ENCODE measurements at regions not wholly inside any gene's neighbourhood (a gene's known extent, or its start where the extent isn't known, plus 50 kb on each side); places are given as distances from the start of the nearest gene placed in this dataset.

GRCh38 chr3:151548195-151548594, 87.3 kb upstream of the IGSF10 start:
- Histone ChIP-seq H4K20me1 (ENCODE audit: insufficient read depth) (no peaks in the 10 kb centered on the region), H3K9me2 (ENCODE audit: insufficient read depth) (no peaks in the 10 kb centered on the region), H3F3A (ENCODE audit: insufficient read depth) (no peaks in the 10 kb centered on the region), H3K27ac (no peak overlapping the region), H3K9ac (no peak overlapping the region), H3K27me3 (replicated peaks; ENCODE audit: insufficient read depth) (no peaks in the 10 kb centered on the region), H2AFZ (no peak overlapping the region), H3K4me2 (ENCODE audit: unreplicated experiment) (no peak overlapping the region), H3K9me3 (ENCODE audit: low read depth) (no peaks in the 10 kb centered on the region), H3K4me1 (ENCODE audit: insufficient read depth) (no peaks in the 10 kb centered on the region), H3K79me2 (ENCODE audit: insufficient read depth) (no peaks in the 10 kb centered on the region), H3K36me3 (ENCODE audit: low read depth) (no peaks in the 10 kb centered on the region), H3K4me3 (no peak overlapping the region)
- in situ Hi-C loops (cut with MboI): no loop called here
- DNase-seq: no peak
- TF ChIP-seq EZH2 (IDR thresholded peaks at IDR 0.05; ENCODE audit: insufficient read depth, poor library complexity, severe bottlenecking): no peak
- no peak for TF ChIP-seq EZH2phosphoT487 (IDR thresholded peaks at IDR 0.05; ENCODE audit: insufficient read depth, low read depth)
- WGBS, 2 experiments (ENCODE audit: low coverage in 1 of 2, low lambda C conversion rate in 2 of 2, missing lambda C conversion rate in 2 of 2): 96% methylated on average over 2 of the region's 2 CpGs

- in situ Hi-C loops (cut with MboI): no loop called here
These were observed 83.3 kb upstream of the IGSF10 start for GRCh38 chr3:151544164-151544548.

GRCh38 chr3:151541178-151541577, 80.3 kb upstream of the IGSF10 start:
- no peak for TF ChIP-seq EZH2 (IDR thresholded peaks at IDR 0.05; ENCODE audit: insufficient read depth, poor library complexity, severe bottlenecking)
- no peak for TF ChIP-seq EZH2phosphoT487 (IDR thresholded peaks at IDR 0.05; ENCODE audit: insufficient read depth, low read depth)
- in situ Hi-C loops (cut with MboI): no loop called here
- H2AFZ ChIP-seq: no peak overlapping the region
- no peak overlapping the region for H3K9ac ChIP-seq
- no peaks in the 10 kb centered on the region for H3K79me2 ChIP-seq (ENCODE audit: insufficient read depth)
- H4K20me1 ChIP-seq (ENCODE audit: insufficient read depth): no peaks in the 10 kb centered on the region
- no peaks in the 10 kb centered on the region for H3K36me3 ChIP-seq (ENCODE audit: low read depth)
- DNase-seq: no peak
- no peaks in the 10 kb centered on the region for H3K27me3 ChIP-seq (replicated peaks; ENCODE audit: insufficient read depth)
- no peaks in the 10 kb centered on the region for H3F3A ChIP-seq (ENCODE audit: insufficient read depth)
- H3K9me2 ChIP-seq (ENCODE audit: insufficient read depth): no peaks in the 10 kb centered on the region; the same call in 1 of the 2 replicates
- peaks cover 21% of the 10 kb centered on the region for H3K4me1 ChIP-seq (ENCODE audit: insufficient read depth)
- no peak overlapping the region for H3K4me2 ChIP-seq (ENCODE audit: unreplicated experiment)
- no peak overlapping the region for H3K4me3 ChIP-seq
- H3K27ac ChIP-seq: no peak overlapping the region
- H3K9me3 ChIP-seq (ENCODE audit: low read depth): no peaks in the 10 kb centered on the region

More at GRCh38 chr3:151544164-151544548, 83.3 kb upstream of the IGSF10 start:
- no peaks in the 10 kb centered on the region for H3K27me3 ChIP-seq (replicated peaks; ENCODE audit: insufficient read depth)
- no peaks in the 10 kb centered on the region for H4K20me1 ChIP-seq (ENCODE audit: insufficient read depth)
- H3K27ac ChIP-seq: no peak overlapping the region
- H3F3A ChIP-seq (ENCODE audit: insufficient read depth): no peaks in the 10 kb centered on the region
- no peak overlapping the region for H3K4me3 ChIP-seq
- H3K4me1 ChIP-seq (ENCODE audit: insufficient read depth): no peaks in the 10 kb centered on the region
- H3K9me3 ChIP-seq (ENCODE audit: low read depth): no peaks in the 10 kb centered on the region
- no peaks in the 10 kb centered on the region for H3K36me3 ChIP-seq (ENCODE audit: low read depth)
- no peak overlapping the region for H2AFZ ChIP-seq
- H3K4me2 ChIP-seq (ENCODE audit: unreplicated experiment): no peak overlapping the region
- TF ChIP-seq EZH2 (IDR thresholded peaks at IDR 0.05; ENCODE audit: insufficient read depth, poor library complexity, severe bottlenecking) (no peak), EZH2phosphoT487 (IDR thresholded peaks at IDR 0.05; ENCODE audit: insufficient read depth, low read depth) (no peak)
- no peaks in the 10 kb centered on the region for H3K9me2 ChIP-seq (ENCODE audit: insufficient read depth)
- no peak overlapping the region for H3K9ac ChIP-seq
- no peak for DNase-seq
- no peaks in the 10 kb centered on the region for H3K79me2 ChIP-seq (ENCODE audit: insufficient read depth)

- DNase-seq: no peak
- H3K4me2 ChIP-seq (ENCODE audit: unreplicated experiment): no peak overlapping the region
- H2AFZ ChIP-seq: no peak overlapping the region
- no peaks in the 10 kb centered on the region for H3F3A ChIP-seq (ENCODE audit: insufficient read depth)
- H3K9ac ChIP-seq: no peak overlapping the region
- peaks cover 21% of the 10 kb centered on the region for H3K4me1 ChIP-seq (ENCODE audit: insufficient read depth)
- in situ Hi-C loops (cut with MboI): no loop called here
- no peaks in the 10 kb centered on the region for H3K27me3 ChIP-seq (replicated peaks; ENCODE audit: insufficient read depth)
- no peak overlapping the region for H3K4me3 ChIP-seq
- no peak overlapping the region for H3K27ac ChIP-seq
- no peaks in the 10 kb centered on the region; the same call in 1 of the 2 replicates for H3K9me2 ChIP-seq (ENCODE audit: insufficient read depth)
- H3K79me2 ChIP-seq (ENCODE audit: insufficient read depth): no peaks in the 10 kb centered on the region
- H3K36me3 ChIP-seq (ENCODE audit: low read depth): no peaks in the 10 kb centered on the region
- WGBS, 2 experiments (ENCODE audit: low coverage in 1 of 2, low lambda C conversion rate in 2 of 2, missing lambda C conversion rate in 2 of 2): 78 to 79% methylated on average over 3 of the region's 3 CpGs
- no peaks in the 10 kb centered on the region for H4K20me1 ChIP-seq (ENCODE audit: insufficient read depth)
- TF ChIP-seq EZH2 (IDR thresholded peaks at IDR 0.05; ENCODE audit: insufficient read depth, poor library complexity, severe bottlenecking): no peak
- no peaks in the 10 kb centered on the region for H3K9me3 ChIP-seq (ENCODE audit: low read depth)
These were observed 78.7 kb upstream of the IGSF10 start for GRCh38 chr3:151539599-151539998.
